NCI-H69 (cell line): ENCODE measurements at regions not wholly inside any gene's neighbourhood (a gene's known extent, or its start where the extent isn't known, plus 50 kb on each side); places are given as distances from the start of the nearest gene placed in this dataset.
A peak's percentile ranks its signal among the peaks of the same experiment; 100 is the strongest.

Experiments
- DNase-seq: peaks from one replicate; lab custom pipeline; 2025; lab: John Stamatoyannopoulos, UW

- DNase-seq: no peak
Observed at GRCh38 chr16:80040413-80040812, 439.9 kb upstream of the MAF start.

GRCh38 chr16:80039777-80040176, 439.2 kb upstream of the MAF start:
- DNase-seq: no peak

GRCh38 chr16:80038566-80038965, 438.0 kb upstream of the MAF start:
- no peak for DNase-seq

GRCh38 chr16:80034948-80035663, 434.6 kb upstream of the MAF start:
- no peak for DNase-seq

- no peak for DNase-seq
Observed at GRCh38 chr16:80034469-80034826, 433.9 kb upstream of the MAF start.

GRCh38 chr16:80033783-80034468, 433.4 kb upstream of the MAF start:
- DNase-seq: no peak

GRCh38 chr16:80029761-80030481, 429.4 kb upstream of the MAF start:
- no peak for DNase-seq

GRCh38 chr16:80029381-80029630, 428.8 kb upstream of the MAF start:
- no peak for DNase-seq

- no peak for DNase-seq
Observed at GRCh38 chr16:80028581-80029380, 428.2 kb upstream of the MAF start.

GRCh38 chr16:80027007-80027965, 426.7 kb upstream of the MAF start:
- DNase-seq: peak; percentile 2

GRCh38 chr16:80025236-80025635, 424.7 kb upstream of the MAF start:
- no peak for DNase-seq

- no peak for DNase-seq
Observed at GRCh38 chr16:80024443-80024842, 423.9 kb upstream of the MAF start.

GRCh38 chr16:80023865-80024264, 423.3 kb upstream of the MAF start:
- no peak for DNase-seq

- no peak for DNase-seq
Observed at GRCh38 chr16:80019395-80019794, 418.9 kb upstream of the MAF start.

- no peak for DNase-seq
Observed at GRCh38 chr16:80018466-80018865, 417.9 kb upstream of the MAF start.

GRCh38 chr16:80016731-80017326, 416.3 kb upstream of the MAF start:
- DNase-seq: no peak

- no peak for DNase-seq
Observed at GRCh38 chr16:80015566-80015965, 415.0 kb upstream of the MAF start.

GRCh38 chr16:80014241-80014939, 413.9 kb upstream of the MAF start:
- DNase-seq: no peak

GRCh38 chr16:80012586-80012985, 412.0 kb upstream of the MAF start:
- DNase-seq: no peak

GRCh38 chr16:80009971-80010659, 409.6 kb upstream of the MAF start:
- DNase-seq: no peak
